ENCODE measurements at regions not wholly inside any gene's neighbourhood (a gene's known extent, or its start where the extent isn't known, plus 50 kb on each side); places are given as distances from the start of the nearest gene placed in this dataset.
"Not testable (repeated sequence)": the region's sequence is repeated elsewhere in the genome, so short reads cannot be mapped to it uniquely, and the experiment has no call there.

DNA sequence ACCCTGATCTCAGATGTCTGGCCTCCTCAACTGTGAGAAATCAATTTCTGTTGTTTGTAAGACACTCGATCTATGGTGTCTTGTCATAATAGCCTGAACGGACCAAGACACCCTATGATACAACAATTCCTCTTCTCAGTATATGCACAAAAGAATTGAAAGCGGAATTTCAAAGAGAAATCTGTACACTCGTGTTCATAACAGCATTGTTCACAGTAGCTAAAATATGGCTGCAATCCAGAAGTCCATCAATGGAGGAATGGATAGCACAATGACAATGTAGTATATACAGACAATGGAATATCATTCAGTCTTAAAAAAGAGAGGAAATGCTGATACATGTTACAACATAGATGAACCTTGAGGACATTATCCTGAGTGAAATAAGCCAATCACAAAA lies 354.6 kb downstream of the SFMBT2 start:
- DNase-seq = no peak

- no peak for DNase-seq
These were observed 355.9 kb downstream of the SFMBT2 start for GRCh38 chr10:7054915-7055314.

GRCh38 chr10:7053195-7053594 lies 357.6 kb downstream of the SFMBT2 start:
- no peak for DNase-seq

DNA sequence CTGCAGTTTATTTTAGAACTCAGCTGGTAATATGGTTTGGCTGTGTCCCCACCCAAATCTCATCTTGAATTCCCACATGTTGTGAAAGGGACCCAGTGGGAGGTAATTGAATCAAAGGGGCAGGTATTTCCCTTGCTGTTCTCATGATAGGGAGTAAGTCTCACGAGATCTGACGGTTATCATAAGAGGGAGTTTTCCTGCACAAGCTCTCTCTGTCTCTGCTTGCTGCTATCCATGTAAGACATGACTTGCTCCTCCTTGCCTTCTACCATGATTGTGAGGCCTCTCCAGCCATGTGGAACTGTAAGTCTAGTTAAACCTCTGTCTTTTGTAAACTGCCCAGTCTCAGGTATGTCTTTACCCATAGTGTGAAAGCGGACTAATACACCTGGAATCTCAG lies 360.8 kb downstream of the SFMBT2 start:
- DNase-seq = not testable (repeated sequence)

DNA sequence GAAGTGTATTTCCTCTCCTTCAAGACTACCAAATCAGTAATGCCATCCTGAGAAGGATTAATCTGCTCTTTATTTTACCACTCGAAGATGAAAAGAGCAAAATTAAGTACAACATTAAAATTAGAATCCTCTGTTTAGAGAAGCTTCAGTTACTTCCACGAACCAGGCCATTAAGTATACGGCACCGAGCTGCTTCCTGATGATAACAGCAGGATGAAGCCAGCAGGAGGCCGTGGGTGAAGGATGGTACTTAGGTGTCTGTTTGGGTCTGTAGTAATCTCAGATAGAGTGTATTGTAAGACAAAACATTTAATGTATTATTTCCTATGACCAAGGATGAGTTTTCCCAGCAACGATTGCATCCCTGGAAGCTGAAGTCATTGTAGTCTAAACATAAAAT lies 362.8 kb downstream of the SFMBT2 start:
- no peak for DNase-seq

- no peak for DNase-seq
These were observed 364.2 kb downstream of the SFMBT2 start for GRCh38 chr10:7046615-7047014.

DNA sequence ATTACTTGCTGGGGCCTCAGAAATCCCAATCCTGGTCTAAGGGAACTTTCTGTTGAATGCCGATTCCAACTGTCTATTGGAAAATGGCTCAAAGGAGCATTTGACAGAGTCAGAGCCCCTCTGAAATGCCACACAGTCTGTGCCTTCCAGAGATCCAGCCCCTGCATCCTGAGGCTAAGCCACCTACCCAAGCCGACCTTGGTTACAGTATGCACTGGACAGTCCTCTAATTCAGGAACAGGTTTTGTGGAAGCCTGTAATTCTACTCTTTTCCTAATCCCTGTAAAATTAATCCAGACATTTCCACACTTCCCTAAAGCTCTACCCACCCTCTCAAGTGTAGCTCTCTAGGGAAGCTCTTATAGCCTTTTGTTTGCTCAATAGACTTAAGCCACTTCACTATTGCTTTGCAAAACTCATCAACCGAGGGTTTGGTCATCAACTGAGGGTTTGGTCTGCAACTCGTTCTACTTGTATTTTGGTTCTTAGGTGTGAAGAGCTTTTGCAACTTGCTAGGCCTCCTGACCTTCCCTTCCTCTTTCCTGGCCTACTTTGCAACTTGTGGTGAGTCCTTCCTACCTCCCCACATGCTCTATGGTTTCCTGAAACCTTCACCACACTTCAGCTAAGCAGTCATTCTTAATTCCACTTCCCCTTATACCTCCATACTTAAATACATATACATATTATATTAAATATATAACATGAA lies 364.8 kb downstream of the SFMBT2 start:
- DNase-seq = no peak

DNA sequence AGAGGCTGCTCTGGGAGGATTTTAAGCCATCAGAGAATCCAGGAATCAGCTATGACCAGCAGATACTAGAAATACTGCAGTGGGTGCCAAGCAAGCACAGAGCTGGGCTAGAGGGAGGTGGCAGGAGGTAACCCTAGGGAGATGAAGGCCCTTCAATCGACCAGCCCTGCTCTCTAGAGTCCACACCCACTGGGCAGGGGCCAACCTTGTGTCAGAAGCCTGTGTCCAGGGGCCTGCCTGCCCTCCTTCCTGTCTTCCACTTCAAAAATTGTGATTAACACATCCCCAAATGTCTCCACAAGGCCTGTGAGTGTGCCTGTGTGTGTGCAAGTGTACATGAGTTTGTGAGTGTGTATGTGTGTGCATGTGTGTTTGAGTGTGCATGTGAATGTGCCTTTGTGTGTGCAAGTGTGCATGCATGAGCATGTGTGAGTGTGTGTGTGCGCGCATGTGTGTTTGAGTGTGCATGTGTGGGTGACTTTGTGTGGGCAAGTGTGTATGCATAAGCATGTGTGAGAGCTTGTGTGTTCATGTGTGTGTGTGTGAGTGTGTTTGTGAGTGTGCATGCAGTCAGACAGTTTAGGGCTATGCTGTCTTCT lies 367.7 kb downstream of the SFMBT2 start:
- DNase-seq = no peak

GRCh38 chr10:7042419-7043054 lies 368.3 kb downstream of the SFMBT2 start:
- no peak for DNase-seq

DNA sequence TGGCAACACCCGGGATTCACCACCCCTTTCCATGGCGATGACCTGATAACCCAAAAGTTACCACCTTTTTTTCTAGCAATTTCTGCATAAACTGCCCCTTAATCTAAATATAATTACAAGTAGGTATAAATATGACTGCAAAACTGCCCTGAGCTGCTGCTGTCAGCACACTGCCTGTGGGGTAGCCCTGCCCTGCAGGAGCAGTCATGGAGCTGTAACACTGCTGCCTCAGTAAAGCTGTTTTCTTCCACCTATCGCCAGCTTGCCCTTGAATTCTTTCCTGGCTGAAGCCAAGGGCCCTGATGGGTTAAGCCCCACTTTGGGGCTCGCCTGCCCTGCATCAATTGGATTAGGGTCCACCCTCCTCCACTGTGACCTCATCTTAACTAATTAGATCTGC lies 368.8 kb downstream of the SFMBT2 start:
- no peak for DNase-seq

DNA sequence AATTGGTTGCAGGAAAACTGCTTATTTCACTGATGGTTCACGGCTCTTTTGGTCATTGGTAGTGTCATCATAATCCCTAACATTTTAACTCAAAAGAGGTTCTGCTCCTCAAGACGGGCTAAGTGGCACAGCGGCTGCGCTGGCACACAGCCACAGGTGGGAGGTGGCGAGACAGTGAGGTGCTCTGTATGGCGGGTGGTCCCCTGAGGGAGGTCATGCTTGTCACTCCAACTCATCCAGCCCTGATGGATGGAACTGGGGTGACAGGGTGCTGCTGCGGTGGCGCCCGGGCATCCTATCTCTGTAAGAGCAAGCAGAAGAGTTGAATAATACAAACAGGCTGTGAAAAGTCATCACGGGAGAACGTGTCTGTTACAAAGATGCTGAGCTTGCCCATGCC lies 370.2 kb downstream of the SFMBT2 start:
- DNase-seq = no peak

DNA sequence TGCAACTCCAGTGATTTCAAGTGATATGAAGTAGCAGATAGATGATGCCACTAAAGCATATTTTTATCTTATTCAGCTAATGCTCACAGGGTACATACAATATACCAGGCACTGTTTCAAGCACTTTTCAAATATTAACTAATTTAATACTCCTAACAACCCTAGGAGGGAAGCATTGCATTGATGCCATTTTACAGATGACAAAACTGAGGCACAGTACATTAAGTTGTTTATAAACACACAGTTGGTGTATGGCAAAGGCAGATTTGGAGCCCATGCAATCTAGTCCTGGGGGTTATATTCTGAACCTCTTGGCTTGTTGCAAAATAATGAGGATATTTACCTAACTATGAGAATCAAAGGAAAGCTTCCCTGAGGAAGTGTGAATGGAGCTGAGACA lies 371.0 kb downstream of the SFMBT2 start:
- DNase-seq = no peak

DNA sequence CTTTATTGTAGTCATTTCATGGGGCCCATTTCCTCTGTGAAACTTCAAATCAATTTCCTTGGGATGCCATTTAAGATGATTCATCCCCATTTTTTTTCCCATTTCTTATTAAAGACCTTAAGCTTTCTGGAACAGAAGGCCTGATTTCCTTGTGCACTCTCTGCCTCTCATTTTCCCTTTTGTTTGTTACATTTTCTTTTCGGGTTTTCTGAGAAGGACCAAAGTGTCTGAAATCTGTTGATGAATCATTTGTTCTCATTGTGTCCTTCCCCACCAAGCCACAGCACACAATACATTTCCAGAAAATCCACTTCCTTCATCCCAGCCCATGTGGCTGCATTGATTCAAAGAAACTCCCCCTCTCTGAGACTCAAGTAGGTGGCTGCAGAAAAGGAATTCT lies 372.4 kb downstream of the SFMBT2 start:
- no peak for DNase-seq

DNA sequence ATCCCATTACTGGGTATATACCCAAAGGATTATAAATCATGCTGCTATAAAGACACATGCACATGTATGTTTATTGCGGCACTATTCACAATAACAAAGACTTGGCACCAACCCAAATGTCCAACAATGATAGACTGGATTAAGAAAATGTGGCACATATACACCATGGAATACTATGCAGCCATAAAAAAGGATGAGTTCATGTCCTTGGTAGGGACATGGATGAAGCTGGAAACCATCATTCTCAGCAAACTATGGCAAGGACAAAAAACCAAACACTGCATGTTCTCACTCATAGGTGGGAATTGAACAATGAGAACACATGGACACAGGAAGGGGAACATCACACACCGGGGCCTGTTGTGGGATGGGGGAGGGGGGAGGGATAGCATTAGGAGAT lies 373.4 kb downstream of the SFMBT2 start:
- DNase-seq = not testable (repeated sequence)

GRCh38 chr10:7036951-7037350 lies 373.9 kb downstream of the SFMBT2 start:
- no peak for DNase-seq

GRCh38 chr10:7035126-7035761 lies 375.6 kb downstream of the SFMBT2 start:
- DNase-seq = peak; percentile 38

DNA sequence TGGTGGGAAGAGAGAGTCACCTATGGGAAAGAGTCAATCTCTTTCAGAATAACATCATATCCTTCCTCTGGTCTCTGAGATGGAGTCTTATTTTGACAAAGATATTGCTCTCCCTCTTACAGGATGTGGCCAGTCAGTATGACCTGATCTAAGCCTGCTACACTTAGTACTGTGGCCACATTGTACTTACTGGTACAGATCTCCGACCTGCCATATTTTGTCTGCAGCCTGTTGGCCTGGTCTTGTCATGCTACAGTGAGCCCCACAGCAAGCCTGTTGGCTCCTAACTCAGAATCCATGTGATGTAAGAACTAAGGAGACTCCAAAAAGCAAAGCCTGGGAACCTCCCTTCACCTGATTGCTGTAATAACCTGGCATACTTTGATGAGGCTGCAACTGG lies 377.8 kb downstream of the SFMBT2 start:
- DNase-seq = no peak

DNA sequence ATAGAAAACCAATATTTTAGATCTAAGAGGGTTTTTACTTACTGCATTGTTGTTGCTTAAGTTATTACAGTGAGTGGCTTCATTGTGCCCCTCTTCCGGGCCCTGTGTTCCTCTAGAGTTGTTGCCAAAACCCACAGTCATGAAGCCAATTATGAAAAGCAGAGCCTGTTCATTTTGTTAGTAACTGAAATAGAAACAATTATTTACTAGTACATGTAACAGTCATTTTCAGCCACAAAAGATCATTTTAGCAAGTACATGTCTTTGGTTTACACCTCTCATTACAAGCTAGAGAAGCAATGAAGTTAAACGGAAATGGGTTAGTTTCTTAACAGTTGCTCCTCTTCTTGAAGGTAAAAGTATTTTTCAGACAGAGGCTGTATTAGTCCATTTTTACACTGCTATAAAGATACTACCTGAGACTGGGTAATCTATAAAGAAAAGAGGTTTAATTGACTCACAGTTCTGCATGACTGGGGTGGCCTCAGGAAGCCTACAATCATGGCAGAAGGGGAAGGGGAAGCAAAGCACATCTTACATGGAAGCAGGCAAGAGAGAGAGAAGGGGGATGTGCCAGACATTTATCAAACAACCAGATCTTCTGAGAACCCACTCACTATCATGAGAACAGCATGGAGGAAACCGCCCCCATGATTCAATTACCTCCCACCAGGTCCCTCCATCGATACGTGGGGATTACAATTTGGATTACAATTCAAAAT lies 380.5 kb downstream of the SFMBT2 start:
- no peak for DNase-seq

DNA sequence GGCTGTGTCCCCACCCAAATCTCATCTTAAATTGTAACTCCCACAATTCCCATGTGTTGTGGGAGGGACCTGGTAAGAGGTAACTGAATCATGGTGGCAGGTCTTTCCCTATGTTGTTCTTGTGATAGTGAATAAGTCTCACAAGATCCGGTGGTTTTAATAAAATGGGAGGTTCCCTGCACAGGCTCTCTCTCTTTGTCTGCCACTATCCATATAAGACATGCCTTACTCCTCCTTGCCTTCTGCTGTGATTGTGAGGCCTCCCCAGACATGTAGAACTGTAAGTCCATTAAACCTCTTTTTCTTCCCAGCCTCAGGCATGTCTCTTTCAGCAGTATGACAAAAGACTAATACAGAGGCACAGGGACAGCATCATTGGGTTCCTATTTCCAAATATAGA lies 381.2 kb downstream of the SFMBT2 start:
- no peak for DNase-seq

DNA sequence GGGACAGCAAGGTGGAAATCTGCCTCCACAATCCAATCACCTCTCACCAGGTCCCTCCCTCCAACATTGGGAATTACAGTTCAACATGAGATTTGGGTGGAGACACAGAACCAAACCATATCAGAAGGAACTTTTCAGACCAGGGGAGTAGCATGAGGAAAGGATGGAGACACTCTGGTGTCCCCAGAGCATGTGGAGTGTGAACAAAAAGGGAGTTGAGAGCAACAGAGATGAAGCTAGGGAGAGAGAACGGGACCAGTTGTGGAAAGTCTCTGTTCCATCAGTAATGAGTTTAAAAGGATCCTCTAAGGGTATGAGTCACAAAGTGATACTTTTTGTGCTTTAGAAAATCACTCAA lies 382.0 kb downstream of the SFMBT2 start:
- DNase-seq = no peak

DNA sequence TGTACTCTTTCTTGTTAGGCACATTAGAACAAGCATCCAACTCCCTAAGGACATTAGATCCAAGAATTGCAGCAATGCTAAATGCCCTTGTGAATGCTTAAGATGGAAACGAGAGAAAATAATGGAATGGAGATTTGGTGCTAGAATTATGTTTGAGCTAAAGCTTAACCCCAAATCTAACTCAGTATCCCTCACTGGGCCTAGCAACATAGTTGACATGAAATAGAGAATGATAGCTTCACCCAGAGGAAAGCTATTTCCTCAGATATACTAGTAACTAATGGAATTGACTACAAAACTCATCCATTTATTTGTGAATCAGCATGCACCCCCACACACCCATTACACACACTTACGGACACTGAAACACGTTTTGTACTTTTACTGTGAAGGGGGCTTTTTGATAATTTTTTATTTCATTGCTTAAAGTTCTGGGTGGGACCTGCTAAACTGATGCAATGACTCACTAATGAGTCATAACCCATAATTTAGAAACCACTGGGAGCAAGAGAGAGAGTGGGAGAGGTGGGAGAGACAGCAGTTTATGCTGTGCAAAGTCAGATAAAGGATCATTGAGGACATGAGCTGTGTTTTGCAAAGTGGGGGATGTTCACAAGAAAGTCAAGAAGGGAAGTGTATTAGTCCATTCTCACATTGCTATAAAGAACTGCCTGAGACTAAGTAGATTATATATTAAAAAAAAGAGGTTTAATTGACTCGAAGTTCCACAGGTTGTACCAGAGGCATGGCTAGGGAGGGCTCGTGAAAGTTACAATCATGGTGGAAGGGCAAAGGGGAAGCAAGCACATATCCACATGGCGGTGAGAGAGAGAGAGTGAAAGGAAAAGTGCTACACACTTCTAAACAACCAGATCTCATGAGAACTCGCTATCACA lies 382.7 kb downstream of the SFMBT2 start:
- DNase-seq = no peak

GRCh38 chr10:7027237-7027912 lies 383.5 kb downstream of the SFMBT2 start:
- no peak for DNase-seq
